Endothelial cell of umbilical vein (primary cell): ENCODE measurements at regions not wholly inside any gene's neighbourhood (a gene's known extent, or its start where the extent isn't known, plus 50 kb on each side); places are given as distances from the start of the nearest gene placed in this dataset.

ENCODE experiments used
- BruUV-seq: library from RNA; stranded (reverse); fragments of 400-500 nt; replicated peaks from 2 replicates; lab custom pipeline; 2021; lab: Mats Ljungman, UMichigan
- CTCF ChIA-PET: fragments of 300-600, 350-600 bp; sonication (Branson Sonifier 250); formaldehyde crosslinking; loops from one replicate; lab custom pipeline; 2021; ENCODE audit warnings: antibody characterized with exemption, inconsistent platforms; lab: Charles Lee
- POLR2A ChIA-PET: fragments of 300-600, 350-600 bp; sonication (Branson Sonifier 250); formaldehyde crosslinking; loops from one replicate; lab custom pipeline; 2021; ENCODE audit warnings: antibody characterized with exemption, inconsistent platforms; lab: Charles Lee
- DNase-seq: peaks from one replicate; pipeline ENCODE4 v3.0.0-alpha.2; 2011; ENCODE audit warnings: low read depth, low spot score
- FAIRE-seq: peaks from 2 replicates; lab custom pipeline; 2011; peaks lifted over from hg19 to GRCh38; lab: Jason Lieb, UNC
- H2AFZ ChIP-seq: 2 replicates; pipeline ENCODE4 v1.6.0; 2012; ENCODE audit warnings: low read depth, low read length, control low read depth, inconsistent platforms
- H3K27ac ChIP-seq: 2 replicates; pipeline ENCODE4 v1.5.1; 2011; ENCODE audit warnings: low read depth, mild to moderate bottlenecking, control low read depth, low read length, moderate library complexity; ENCODE audit not compliant: insufficient read depth
- H3K27me3 ChIP-seq, 2 experiments: 2 replicates each; pipeline versions ENCODE4 v1.6.0 to v1.6.1; 2011; ENCODE audit warnings: low read length in 2 of 2, mixed read lengths in 1 of 2; ENCODE audit not compliant: control insufficient read depth in 2 of 2, insufficient read depth in 2 of 2
- H3K36me3 ChIP-seq, 2 experiments: 2 replicates in 1 of 2; 3 replicates in 1 of 2; pipeline ENCODE4 v1.5.1; 2011; ENCODE audit warnings: low read length in 2 of 2, mild to moderate bottlenecking in 1 of 2, moderate library complexity in 1 of 2; ENCODE audit not compliant: control insufficient read depth in 2 of 2, insufficient read depth in 2 of 2; ENCODE audit errors: extremely low read depth in 1 of 2
- H3K4me1 ChIP-seq: 3 replicates; pipeline ENCODE4 v1.5.1; 2011; ENCODE audit warnings: mild to moderate bottlenecking, low read length; ENCODE audit not compliant: control insufficient read depth, insufficient read depth; ENCODE audit errors: extremely low read depth
- H3K4me2 ChIP-seq: 2 replicates; pipeline ENCODE4 v1.6.1; 2011; ENCODE audit warnings: low read length, control low read depth, mixed read lengths; ENCODE audit not compliant: insufficient read depth
- H3K4me3 ChIP-seq, 3 experiments: fragments of 200-600 bp in 1 of 3; sonication (generic), shearing (Covaris generic) in 1 of 3; replicated peaks in 1 of 3; 2 replicates each; pipeline ENCODE4 v1.5.1; 2011 to 2016; ENCODE audit warnings: control low read depth in 3 of 3, low read length in 3 of 3, mild to moderate bottlenecking in 2 of 3, inconsistent platforms in 1 of 3, low read depth in 1 of 3, moderate library complexity in 1 of 3; ENCODE audit not compliant: insufficient read depth in 1 of 3
- H3K79me2 ChIP-seq: 2 replicates; pipeline ENCODE4 v1.6.0; 2012; ENCODE audit warnings: low read length, inconsistent platforms; ENCODE audit not compliant: control insufficient read depth, insufficient read depth
- H3K9ac ChIP-seq: replicated peaks from 2 replicates; pipeline ENCODE3; 2011; ENCODE audit warnings: low read length, control low read depth; ENCODE audit not compliant: insufficient read depth; ENCODE audit errors: extremely low read depth
- H3K9me1 ChIP-seq: replicated peaks from 3 replicates; pipeline ENCODE4 v1.6.0; 2011; ENCODE audit warnings: mild to moderate bottlenecking, low read length; ENCODE audit not compliant: control insufficient read depth, insufficient read depth; ENCODE audit errors: extremely low read depth
- H3K9me3 ChIP-seq: replicated peaks from 2 replicates; pipeline ENCODE4 v1.5.1; 2012; ENCODE audit warnings: low read length, inconsistent platforms; ENCODE audit not compliant: control insufficient read depth, insufficient read depth
- H4K20me1 ChIP-seq: replicated peaks from 2 replicates; pipeline ENCODE3; 2011; ENCODE audit warnings: mild to moderate bottlenecking, low read length; ENCODE audit not compliant: control insufficient read depth, insufficient read depth; ENCODE audit errors: extremely low read depth
- CTCF ChIP-seq, 2 donors: IDR thresholded peaks; 1 replicate in 1 of 2; 2 replicates in 1 of 2; pipeline ENCODE4 v1.5.1; 2011; ENCODE audit warnings: low read length in 2 of 2, mild to moderate bottlenecking in 2 of 2, moderate library complexity in 2 of 2, control low read depth in 1 of 2, inconsistent platforms in 1 of 2, low read depth in 1 of 2; ENCODE audit not compliant: insufficient read depth in 1 of 2; ENCODE audit errors: extremely low read depth in 1 of 2
- EZH2 ChIP-seq: IDR thresholded peaks from 2 replicates; pipeline ENCODE4 v1.6.1; 2012; ENCODE audit warnings: borderline replicate concordance, low read depth, mild to moderate bottlenecking, moderate library complexity, low read length, inconsistent platforms; ENCODE audit not compliant: severe bottlenecking
- FOS ChIP-seq: IDR thresholded peaks from 2 replicates; pipeline ENCODE4 v1.6.1; 2011; ENCODE audit warnings: mild to moderate bottlenecking, low read length, moderate library complexity, borderline replicate concordance; ENCODE audit not compliant: insufficient read depth
- GATA2 ChIP-seq: IDR thresholded peaks from 2 replicates; pipeline ENCODE4 v1.7.0; 2011; ENCODE audit warnings: low read depth, mild to moderate bottlenecking, moderate library complexity, mixed read lengths, low read length; ENCODE audit not compliant: insufficient read length, insufficient read depth
- JUN ChIP-seq: IDR thresholded peaks from 2 replicates; pipeline ENCODE4 v1.6.1; 2011; ENCODE audit warnings: borderline replicate concordance, low read depth; ENCODE audit not compliant: insufficient read length, insufficient read depth
- MYC ChIP-seq: IDR thresholded peaks from one replicate; pipeline ENCODE4 v1.6.1; 2011; ENCODE audit warnings: mild to moderate bottlenecking, low read depth, low read length
- POLR2A ChIP-seq: IDR thresholded peaks from 2 replicates; pipeline ENCODE4 v1.6.1; 2012; ENCODE audit warnings: low read depth, mild to moderate bottlenecking, control low read depth, low read length
- POLR2AphosphoS5 ChIP-seq: IDR thresholded peaks from 2 replicates; pipeline ENCODE4 v1.6.1; 2012; ENCODE audit warnings: low read depth, mild to moderate bottlenecking, control low read depth, low read length, moderate library complexity; ENCODE audit not compliant: insufficient read depth
- dilution Hi-C: fragments of 300-500 bp; cut with MboI; formaldehyde crosslinking; loops from one replicate; pipeline ENCODE4 v1.15.0; 2019; ENCODE audit warnings: low sequenced_read_pairs; ENCODE audit not compliant: extremely low pct_ligation_motif_present
- intact Hi-C: fragments of 100-400 bp; cut with micrococcal nuclease; formaldehyde crosslinking; loops from one replicate; pipeline ENCODE4 v1.10.0; 2022

- dilution Hi-C loops (no loop called here), intact Hi-C loops (no loop called here)
- Histone ChIP-seq H3K9ac (no peak overlapping the region), H3K9me1 (no peaks in the 10 kb centered on the region), H3K27ac (no peak overlapping the region), H3K79me2 (no peaks in the 10 kb centered on the region), H2AFZ (no peak overlapping the region), H3K36me3 (no peaks in the 10 kb centered on the region), H4K20me1 (no peaks in the 10 kb centered on the region), H3K4me1 (no peaks in the 10 kb centered on the region), H3K27me3 (no peaks in the 10 kb centered on the region), H3K4me2 (no peak overlapping the region), H3K4me3 (no peak overlapping the region), H3K9me3 (no peaks in the 10 kb centered on the region)
- DNase-seq (no peak), FAIRE-seq (no peak)
- no peak for TF ChIP-seq FOS
- TF ChIP-seq JUN = no peak
- no peak for TF ChIP-seq EZH2
- ChIA-PET CTCF (interaction anchor here (0.6 to 1.0 kb wide), 2 partner anchors 212 to 588 kb away, joined by 3 read pairs; no protein-coding TSS in a partner anchor), POLR2A (no interaction called here)
- no TSS peak for BruUV-seq
Observed at GRCh38 chr4:123672987-123673386, 276.4 kb downstream of the SPRY1 start.

- Histone ChIP-seq H2AFZ (no peak overlapping the region), H3K4me3 (no peak overlapping the region), H3K4me1 (no peaks in the 10 kb centered on the region), H3K27me3 (no peaks in the 10 kb centered on the region), H3K9ac (no peak overlapping the region), H3K79me2 (no peaks in the 10 kb centered on the region), H3K9me3 (no peaks in the 10 kb centered on the region), H3K27ac (no peak overlapping the region), H3K36me3 (no peaks in the 10 kb centered on the region), H3K4me2 (no peak overlapping the region), H3K9me1 (no peaks in the 10 kb centered on the region), H4K20me1 (no peaks in the 10 kb centered on the region)
- TF ChIP-seq FOS = no peak
- TF ChIP-seq CTCF (IDR thresholded peaks at IDR 0.05; ENCODE audit: extremely low read depth in 1 of 2, insufficient read depth in 1 of 2, low read depth in 1 of 2, low read length in 2 of 2) = no peak
- TF ChIP-seq POLR2AphosphoS5 = no peak
- TF ChIP-seq POLR2A = no peak
- no peak for TF ChIP-seq GATA2
- TF ChIP-seq JUN = no peak
- no peak for TF ChIP-seq EZH2
- no peak for TF ChIP-seq MYC
- FAIRE-seq (no peak), DNase-seq (no peak)
- intact Hi-C loops = no loop called here
- dilution Hi-C loops = no loop called here
- no TSS peak for BruUV-seq
- ChIA-PET POLR2A (no interaction called here), CTCF (no interaction called here)
Observed at GRCh38 chr4:123673971-123674370, 277.4 kb downstream of the SPRY1 start.
